ENCODE measurements at regions not wholly inside any gene's neighbourhood (a gene's known extent, or its start where the extent isn't known, plus 50 kb on each side); places are given as distances from the start of the nearest gene placed in this dataset.

GRCh38 chr6:40848868-40849514 lies 190.0 kb downstream of the UNC5CL start:
- no peak overlapping the region for H3K4me3 ChIP-seq (ENCODE audit: low read length)
- no peak for DNase-seq
- no peaks in the 10 kb centered on the region for H3K4me1 ChIP-seq (ENCODE audit: control insufficient read depth, insufficient read depth, low read length)
- Mint-ChIP-seq H3K27me3 (ENCODE audit: insufficient read depth) (no peaks in the 10 kb centered on the region), H3K27ac (no peak overlapping the region), H3K4me1 (no peaks in the 10 kb centered on the region), H3K4me3 (no peak overlapping the region), H3K36me3 (ENCODE audit: low read depth) (no peaks in the 10 kb centered on the region), H3K9me3 (no peaks in the 10 kb centered on the region)
- H3K27me3 ChIP-seq (ENCODE audit: control insufficient read depth, insufficient read depth, low read length, poor library complexity, severe bottlenecking), result no peaks in the 10 kb centered on the region
- no peaks in the 10 kb centered on the region for H3K9me3 ChIP-seq (ENCODE audit: control insufficient read depth, low read length)
- no peaks in the 10 kb centered on the region for H3K36me3 ChIP-seq (ENCODE audit: control insufficient read depth, insufficient read depth, low read length)
- no peak overlapping the region for H3K9ac ChIP-seq (ENCODE audit: extremely low read depth, low read length, poor library complexity, severe bottlenecking)
- no peak overlapping the region for H3K27ac ChIP-seq (ENCODE audit: low read depth, low read length)
- no peak for TF ChIP-seq CTCF (conservative IDR thresholded peaks at IDR 0.05)
- WGBS, 2 experiments (ENCODE audit: insufficient coverage in 1 of 2, insufficient read length in 1 of 2), result 86 to 90% methylated on average over 1 to 4 of the region's 4 CpGs

GRCh38 chr6:40848038-40848437 lies 191.0 kb downstream of the UNC5CL start:
- Mint-ChIP-seq H3K36me3 (ENCODE audit: low read depth) (no peaks in the 10 kb centered on the region), H3K9me3 (no peaks in the 10 kb centered on the region), H3K4me1 (no peaks in the 10 kb centered on the region), H3K4me3 (no peak overlapping the region), H3K27me3 (ENCODE audit: insufficient read depth) (no peaks in the 10 kb centered on the region), H3K27ac (no peak overlapping the region)
- Histone ChIP-seq H3K27ac (ENCODE audit: low read depth, low read length) (no peak overlapping the region), H3K4me3 (ENCODE audit: low read length) (no peak overlapping the region), H3K27me3 (ENCODE audit: control insufficient read depth, insufficient read depth, low read length, poor library complexity, severe bottlenecking) (peaks cover 3% of the 10 kb centered on the region), H3K4me1 (ENCODE audit: control insufficient read depth, insufficient read depth, low read length) (no peaks in the 10 kb centered on the region), H3K9me3 (ENCODE audit: control insufficient read depth, low read length) (no peaks in the 10 kb centered on the region), H3K36me3 (ENCODE audit: control insufficient read depth, insufficient read depth, low read length) (no peaks in the 10 kb centered on the region), H3K9ac (ENCODE audit: extremely low read depth, low read length, poor library complexity, severe bottlenecking) (no peak overlapping the region)
- DNase-seq, result no peak
- WGBS, 2 experiments (ENCODE audit: insufficient coverage in 1 of 2, insufficient read length in 1 of 2), result 88 to 91% methylated on average over 4 to 5 of the region's 5 CpGs
- no peak for TF ChIP-seq CTCF (conservative IDR thresholded peaks at IDR 0.05)

- H3K9ac ChIP-seq (ENCODE audit: extremely low read depth, low read length, poor library complexity, severe bottlenecking), result no peak overlapping the region
- no peak overlapping the region for H3K27ac ChIP-seq (ENCODE audit: low read depth, low read length)
- Mint-ChIP-seq H3K4me3 (no peak overlapping the region), H3K36me3 (ENCODE audit: low read depth) (no peaks in the 10 kb centered on the region), H3K27me3 (ENCODE audit: insufficient read depth) (no peaks in the 10 kb centered on the region), H3K9me3 (no peaks in the 10 kb centered on the region), H3K27ac (no peak overlapping the region), H3K4me1 (no peaks in the 10 kb centered on the region)
- peaks cover 5% of the 10 kb centered on the region for H3K27me3 ChIP-seq (ENCODE audit: control insufficient read depth, insufficient read depth, low read length, poor library complexity, severe bottlenecking)
- H3K4me3 ChIP-seq (ENCODE audit: low read length), result no peak overlapping the region
- TF ChIP-seq CTCF (conservative IDR thresholded peaks at IDR 0.05), result peak; percentile 87
- DNase-seq, result peak; percentile 91
- H3K36me3 ChIP-seq (ENCODE audit: control insufficient read depth, insufficient read depth, low read length), result no peaks in the 10 kb centered on the region
- 25 to 53% methylated on average over 2 of the region's 2 CpGs for WGBS, 2 experiments (ENCODE audit: insufficient coverage in 1 of 2, insufficient read length in 1 of 2)
- no peaks in the 10 kb centered on the region for H3K4me1 ChIP-seq (ENCODE audit: control insufficient read depth, insufficient read depth, low read length)
- no peaks in the 10 kb centered on the region for H3K9me3 ChIP-seq (ENCODE audit: control insufficient read depth, low read length)
These were observed 193.5 kb downstream of the UNC5CL start for GRCh38 chr6:40845553-40845952.
